ENCODE measurements at regions not wholly inside any gene's neighbourhood (a gene's known extent, or its start where the extent isn't known, plus 50 kb on each side); places are given as distances from the start of the nearest gene placed in this dataset.

GRCh38 chr19:29093553-29093908, 119.4 kb downstream of the UQCRFS1 start:
- DNase-seq (ENCODE audit: low read depth) = no peak

- DNase-seq (ENCODE audit: low read depth) = no peak
Observed at GRCh38 chr19:29092712-29093552, 120.0 kb downstream of the UQCRFS1 start.

GRCh38 chr19:29090783-29091526, 122.0 kb downstream of the UQCRFS1 start:
- DNase-seq (ENCODE audit: low read depth) = no peak

GRCh38 chr19:29089315-29089870, 123.6 kb downstream of the UQCRFS1 start:
- DNase-seq (ENCODE audit: low read depth) = no peak

GRCh38 chr19:29088761-29089160, 124.2 kb downstream of the UQCRFS1 start:
- DNase-seq (ENCODE audit: low read depth) = no peak

- no peak for DNase-seq (ENCODE audit: low read depth)
Observed at GRCh38 chr19:29086646-29087045, 126.3 kb downstream of the UQCRFS1 start.

GRCh38 chr19:29086182-29086581, 126.8 kb downstream of the UQCRFS1 start:
- no peak for DNase-seq (ENCODE audit: low read depth)

GRCh38 chr19:29085630-29086029, 127.3 kb downstream of the UQCRFS1 start:
- no peak for DNase-seq (ENCODE audit: low read depth)

- no peak for DNase-seq (ENCODE audit: low read depth)
Observed at GRCh38 chr19:29085206-29085605, 127.7 kb downstream of the UQCRFS1 start.

- DNase-seq (ENCODE audit: low read depth) = no peak
Observed at GRCh38 chr19:29084266-29084665, 128.7 kb downstream of the UQCRFS1 start.

GRCh38 chr19:29083863-29084262, 129.1 kb downstream of the UQCRFS1 start:
- DNase-seq (ENCODE audit: low read depth) = no peak

GRCh38 chr19:29079356-29080032, 133.5 kb downstream of the UQCRFS1 start:
- DNase-seq (ENCODE audit: low read depth) = no peak

GRCh38 chr19:29076963-29077362, 136.0 kb downstream of the UQCRFS1 start:
- DNase-seq (ENCODE audit: low read depth) = no peak

GRCh38 chr19:29076161-29076560, 136.8 kb downstream of the UQCRFS1 start:
- DNase-seq (ENCODE audit: low read depth) = no peak

- no peak for DNase-seq (ENCODE audit: low read depth)
Observed at GRCh38 chr19:29075149-29075548, 137.8 kb downstream of the UQCRFS1 start.

GRCh38 chr19:29074579-29074978, 138.4 kb downstream of the UQCRFS1 start:
- DNase-seq (ENCODE audit: low read depth) = no peak

- DNase-seq (ENCODE audit: low read depth) = no peak
Observed at GRCh38 chr19:29067831-29068230, 145.1 kb downstream of the UQCRFS1 start.

- no peak for DNase-seq (ENCODE audit: low read depth)
Observed at GRCh38 chr19:29062475-29063435, 150.2 kb downstream of the UQCRFS1 start.

GRCh38 chr19:29060813-29061364, 152.1 kb downstream of the UQCRFS1 start:
- DNase-seq (ENCODE audit: low read depth) = no peak

- no peak for DNase-seq (ENCODE audit: low read depth)
Observed at GRCh38 chr19:29056535-29056934, 156.4 kb downstream of the UQCRFS1 start.
